AG09319 (cell line): ENCODE measurements at regions not wholly inside any gene's neighbourhood (a gene's known extent, or its start where the extent isn't known, plus 50 kb on each side); places are given as distances from the start of the nearest gene placed in this dataset.

Experiments
- DNase-seq: peaks from one replicate; pipeline ENCODE4 v3.0.0-alpha.2; 2010; ENCODE audit warnings: low read depth; ENCODE audit errors: extremely low read depth
- TF ChIP-seq, protein P1 (sequence below): IDR thresholded peaks from 2 replicates; pipeline ENCODE4 v1.5.1; 2011; ENCODE audit warnings: low read depth, mild to moderate bottlenecking, inconsistent platforms, low read length, moderate library complexity

DNA sequence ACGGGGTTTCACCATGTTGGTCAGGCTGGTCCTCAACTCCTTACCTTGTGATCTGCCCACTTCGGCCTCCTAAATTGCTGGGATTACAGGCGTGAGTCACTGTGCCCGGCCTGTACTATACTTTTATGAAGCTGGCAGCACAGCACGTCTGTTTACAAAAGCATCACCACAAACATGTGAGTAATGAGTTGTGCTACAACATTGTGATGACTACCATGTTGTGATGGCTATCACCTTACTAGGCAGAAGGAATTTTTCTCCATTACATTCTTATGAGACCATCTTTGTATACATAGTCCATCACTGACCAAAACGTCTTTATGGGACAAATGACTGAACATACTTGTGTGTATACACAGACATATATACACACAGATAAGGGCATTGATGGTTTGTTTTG is 1019.0 kb downstream of the CDH18 start:
- TF ChIP-seq, protein P1, sequence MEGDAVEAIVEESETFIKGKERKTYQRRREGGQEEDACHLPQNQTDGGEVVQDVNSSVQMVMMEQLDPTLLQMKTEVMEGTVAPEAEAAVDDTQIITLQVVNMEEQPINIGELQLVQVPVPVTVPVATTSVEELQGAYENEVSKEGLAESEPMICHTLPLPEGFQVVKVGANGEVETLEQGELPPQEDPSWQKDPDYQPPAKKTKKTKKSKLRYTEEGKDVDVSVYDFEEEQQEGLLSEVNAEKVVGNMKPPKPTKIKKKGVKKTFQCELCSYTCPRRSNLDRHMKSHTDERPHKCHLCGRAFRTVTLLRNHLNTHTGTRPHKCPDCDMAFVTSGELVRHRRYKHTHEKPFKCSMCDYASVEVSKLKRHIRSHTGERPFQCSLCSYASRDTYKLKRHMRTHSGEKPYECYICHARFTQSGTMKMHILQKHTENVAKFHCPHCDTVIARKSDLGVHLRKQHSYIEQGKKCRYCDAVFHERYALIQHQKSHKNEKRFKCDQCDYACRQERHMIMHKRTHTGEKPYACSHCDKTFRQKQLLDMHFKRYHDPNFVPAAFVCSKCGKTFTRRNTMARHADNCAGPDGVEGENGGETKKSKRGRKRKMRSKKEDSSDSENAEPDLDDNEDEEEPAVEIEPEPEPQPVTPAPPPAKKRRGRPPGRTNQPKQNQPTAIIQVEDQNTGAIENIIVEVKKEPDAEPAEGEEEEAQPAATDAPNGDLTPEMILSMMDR, result no peak
- no peak for DNase-seq

DNA sequence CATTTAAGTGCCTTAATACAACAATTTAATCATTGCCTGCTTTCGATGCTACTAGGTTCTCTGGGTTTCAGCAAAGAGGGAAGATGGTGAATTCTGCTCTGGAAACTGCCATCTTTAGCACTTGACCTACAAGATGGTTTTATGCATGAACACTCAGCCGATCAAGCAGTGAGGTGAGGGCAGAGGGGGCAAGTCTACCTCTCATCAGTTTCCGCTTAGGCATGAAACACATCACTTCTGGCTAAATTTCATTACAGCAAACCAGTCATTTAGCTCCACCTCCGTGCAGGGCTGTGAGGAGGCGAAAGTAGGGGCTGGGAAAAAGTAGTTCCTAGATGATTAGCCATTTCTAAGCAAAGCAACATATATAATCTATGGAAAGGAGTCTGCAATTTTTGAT is 1018.0 kb downstream of the CDH18 start:
- DNase-seq, result no peak
- TF ChIP-seq, protein P1, result no peak

DNA sequence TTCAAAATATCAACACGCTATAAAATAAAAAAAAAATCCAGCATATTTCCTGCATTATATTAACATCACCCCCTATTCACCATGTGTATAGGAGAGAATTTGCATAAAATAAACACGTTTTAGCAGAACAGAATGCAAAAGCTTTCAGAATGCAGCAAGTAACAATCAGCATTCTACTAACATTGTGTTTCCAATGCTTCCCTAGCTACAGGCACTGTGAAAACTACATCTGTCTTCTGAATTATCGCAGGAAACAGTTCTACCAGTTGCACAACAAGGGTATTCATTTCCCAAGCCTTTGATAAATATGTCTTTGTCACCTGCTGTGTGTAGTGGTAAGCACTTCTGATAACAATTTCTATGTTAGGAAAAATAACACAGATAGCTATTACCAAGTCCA is 1015.8 kb downstream of the CDH18 start:
- TF ChIP-seq, protein P1, result no peak
- DNase-seq, result no peak

DNA sequence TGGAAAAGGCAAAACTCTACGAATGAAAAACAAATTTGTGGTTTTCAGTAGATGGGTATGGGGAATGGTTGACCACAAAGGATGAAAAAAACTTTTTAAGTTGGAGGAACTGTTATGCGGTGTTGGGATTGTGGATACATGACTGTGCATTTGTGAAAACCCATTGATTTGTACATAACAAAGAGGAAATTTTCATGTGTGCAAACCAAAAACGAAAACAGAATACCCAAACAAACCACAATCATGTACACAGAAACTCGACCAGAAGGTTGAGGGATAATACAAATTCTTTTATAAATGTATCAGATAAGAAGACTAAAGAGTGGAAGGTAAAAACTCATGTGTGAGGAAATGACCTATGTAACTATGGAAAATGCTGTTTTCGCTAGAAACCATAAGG is 1012.4 kb downstream of the CDH18 start:
- TF ChIP-seq, protein P1, result no peak
- DNase-seq, result no peak

DNA sequence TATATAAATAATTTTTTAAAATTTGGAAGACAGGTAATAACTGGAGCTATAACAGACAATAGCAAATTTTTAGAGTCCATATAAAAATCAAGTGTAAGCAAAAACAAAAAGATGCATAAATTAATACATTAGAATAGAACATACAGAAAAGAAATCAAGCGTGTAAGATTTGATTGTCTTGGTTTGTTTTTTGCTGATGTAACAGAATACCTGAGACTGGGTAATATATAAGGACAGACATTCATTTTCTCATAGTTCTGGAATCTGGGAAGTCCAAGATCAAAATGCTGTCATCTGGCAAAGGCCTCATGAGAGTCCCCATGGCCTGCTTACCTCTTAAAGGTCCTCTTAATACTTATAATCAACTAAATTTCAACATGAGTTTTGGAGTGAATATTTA is 1010.1 kb downstream of the CDH18 start:
- TF ChIP-seq, protein P1, result no peak
- no peak for DNase-seq

DNA sequence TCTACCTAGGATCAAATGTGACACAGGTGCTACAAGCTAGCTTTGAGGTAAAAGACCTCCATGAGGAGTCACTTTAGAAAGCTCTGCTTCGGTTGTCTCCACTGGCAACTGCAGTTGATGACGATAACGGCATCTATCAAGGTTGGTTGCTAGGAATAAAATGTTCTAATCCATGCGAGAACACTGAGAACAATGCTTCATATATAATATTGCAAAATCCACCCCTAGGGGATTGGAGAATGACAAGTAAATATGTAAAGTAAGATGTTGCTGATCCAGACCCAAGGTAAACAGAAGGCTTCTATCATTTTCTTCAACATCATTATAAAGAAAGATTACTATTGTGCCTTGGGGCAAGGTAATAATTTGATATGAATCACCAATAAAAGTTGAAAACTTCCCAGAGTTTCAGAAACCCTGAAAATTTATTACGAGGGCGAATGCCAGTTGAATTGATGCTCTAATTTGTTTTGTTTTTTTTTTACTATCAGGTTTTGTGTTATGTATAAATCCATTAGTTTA is 1003.4 kb downstream of the CDH18 start:
- DNase-seq, result no peak
- TF ChIP-seq, protein P1, result no peak

DNA sequence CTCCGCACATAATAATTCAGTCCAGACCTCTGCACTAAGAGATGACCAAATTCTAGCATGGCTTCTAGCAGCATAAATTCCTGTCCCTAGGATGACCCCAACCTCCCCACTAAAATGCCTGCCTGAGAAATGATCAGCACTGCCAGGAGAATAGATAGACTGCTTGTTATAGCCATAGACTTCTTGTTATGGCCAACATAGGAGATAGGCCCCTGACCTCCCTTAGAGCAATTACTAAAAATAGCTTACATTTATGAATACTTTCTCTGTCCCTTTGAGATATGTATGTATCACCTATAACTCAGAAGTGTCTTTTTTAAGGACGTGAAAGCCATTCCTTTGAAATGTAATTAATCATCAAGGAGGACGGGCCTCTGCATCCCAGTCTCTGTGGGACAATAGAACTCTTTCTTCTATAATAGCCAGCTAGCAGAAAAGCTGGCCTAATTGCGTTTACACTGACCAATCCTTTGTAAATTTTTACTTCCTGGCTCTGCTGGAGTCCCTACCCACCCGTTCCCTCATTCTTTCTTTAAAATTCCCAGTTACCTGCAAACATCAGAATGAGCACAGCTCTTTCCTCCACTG is 1002.7 kb downstream of the CDH18 start:
- DNase-seq, result no peak

More for the DNA sequence above, 1002.7 kb downstream of the CDH18 start:
- TF ChIP-seq, protein P1, result no peak
